SK-N-SH (cell line): ENCODE measurements at regions not wholly inside any gene's neighbourhood (a gene's known extent, or its start where the extent isn't known, plus 50 kb on each side); places are given as distances from the start of the nearest gene placed in this dataset.

Experiments
- CTCF ChIA-PET: fragments of 300-600, 350-600 bp; formaldehyde crosslinking; extraction: SDS; loops from one replicate; lab custom pipeline; 2021; lab: Yijun Ruan, JAX
- POLR2A ChIA-PET: fragments of 350-600 bp; sonication (Branson Sonifier 250); formaldehyde crosslinking; extraction: SDS; loops from one replicate; lab custom pipeline; 2020; ENCODE audit warnings: antibody characterized with exemption, inconsistent platforms; lab: Yijun Ruan, JAX
- DNase-seq: peaks from one replicate; pipeline ENCODE4 v3.0.0; 2012
- H2AFZ ChIP-seq: fragments of 200-600 bp; sonication (generic); 2 replicates; pipeline ENCODE4 v1.8.1; 2016; ENCODE audit warnings: antibody characterized with exemption, mild to moderate bottlenecking, low read depth
- H3F3A ChIP-seq: fragments of 200-600 bp; sonication (generic); replicated peaks from 2 replicates; pipeline ENCODE3; 2016; ENCODE audit warnings: antibody characterized with exemption, mild to moderate bottlenecking; ENCODE audit not compliant: insufficient read depth
- H3K27ac ChIP-seq, 2 experiments: fragments of 200-500 bp in 1 of 2; fragments of 200-600 bp in 1 of 2; sonication (Bioruptor generic) in 1 of 2; sonication (generic), shearing (Covaris generic) in 1 of 2; 2 replicates each; pipeline versions ENCODE4 v1.5.1 to v1.6.1; 2014 to 2016; ENCODE audit warnings: low read depth in 2 of 2, inconsistent platforms in 1 of 2, low read length in 1 of 2, mild to moderate bottlenecking in 1 of 2, mixed read lengths in 1 of 2
- H3K27me3 ChIP-seq: fragments of 200-600 bp; sonication (generic), shearing (Covaris generic); 2 replicates; pipeline ENCODE4 v1.6.1; 2016; ENCODE audit warnings: mixed run types; ENCODE audit not compliant: insufficient read depth
- H3K36me3 ChIP-seq, 2 experiments: fragments of 200-500 bp in 1 of 2; fragments of 200-600 bp in 1 of 2; sonication (Bioruptor generic) in 1 of 2; sonication (generic) in 1 of 2; replicated peaks in 1 of 2; 2 replicates each; pipeline versions ENCODE3 to v1.5.1; 2014 to 2016; ENCODE audit warnings: low read length in 1 of 2, mild to moderate bottlenecking in 1 of 2; ENCODE audit not compliant: insufficient read depth in 2 of 2, control insufficient read depth in 1 of 2
- H3K4me1 ChIP-seq, 2 experiments: fragments of 200-500 bp in 1 of 2; fragments of 200-600 bp in 1 of 2; sonication (Bioruptor generic) in 1 of 2; sonication (generic), shearing (Covaris generic) in 1 of 2; 2 replicates each; pipeline versions ENCODE4 v1.5.1 to v1.6.1; 2014 to 2016; ENCODE audit warnings: low read depth in 1 of 2, low read length in 1 of 2, mixed run types in 1 of 2; ENCODE audit not compliant: insufficient read depth in 2 of 2, control insufficient read depth in 1 of 2
- H3K4me2 ChIP-seq: fragments of 200-600 bp; sonication (generic), shearing (Covaris generic); 2 replicates; pipeline ENCODE4 v1.6.1; 2017; ENCODE audit warnings: mixed run types
- H3K4me3 ChIP-seq, 2 experiments: fragments of 200-500 bp in 1 of 2; fragments of 200-600 bp in 1 of 2; sonication (Bioruptor generic) in 1 of 2; sonication (generic), shearing (Covaris generic) in 1 of 2; 2 replicates each; pipeline versions ENCODE4 v1.5.1 to v1.8.1; 2014 to 2016; ENCODE audit warnings: low read depth in 2 of 2, inconsistent platforms in 1 of 2, low read length in 1 of 2, mild to moderate bottlenecking in 1 of 2, mixed read lengths in 1 of 2, moderate library complexity in 1 of 2
- H3K79me2 ChIP-seq: fragments of 200-600 bp; sonication (generic); 2 replicates; pipeline ENCODE4 v1.8.1; 2017; ENCODE audit warnings: mild to moderate bottlenecking; ENCODE audit not compliant: insufficient read depth
- H3K9ac ChIP-seq: fragments of 200-600 bp; sonication (generic); 2 replicates; pipeline ENCODE4 v1.6.1; 2017; ENCODE audit warnings: mixed run types
- H3K9me2 ChIP-seq: fragments of 200-600 bp; sonication (generic); 2 replicates; pipeline ENCODE4 v1.6.1; 2017; ENCODE audit warnings: mixed run types
- H3K9me3 ChIP-seq: fragments of 200-600 bp; sonication (generic); 2 replicates; pipeline ENCODE4 v1.6.1; 2017; ENCODE audit warnings: mixed run types, mild to moderate bottlenecking, moderate library complexity
- H4K20me1 ChIP-seq: fragments of 200-600 bp; sonication (generic); 2 replicates; pipeline ENCODE4 v1.6.1; 2017; ENCODE audit warnings: mild to moderate bottlenecking, mixed run types; ENCODE audit not compliant: insufficient read depth
- CHD2 ChIP-seq: fragments of 150-350 bp; IDR thresholded peaks from 2 replicates; pipeline ENCODE4 v1.6.1; 2018; ENCODE audit warnings: low read length; ENCODE audit not compliant: partially characterized antibody
- FOXJ3 ChIP-seq: sonication (generic); formaldehyde crosslinking; IDR thresholded peaks from 2 replicates; pipeline ENCODE4 v1.5.1; 2020; ENCODE audit warnings: mild to moderate bottlenecking, missing genetic modification reagents
- GATA2 ChIP-seq: sonication (generic); formaldehyde crosslinking; IDR thresholded peaks from 2 replicates; pipeline ENCODE4 v1.5.0; 2020; ENCODE audit warnings: mild to moderate bottlenecking, missing genetic modification reagents
- JUND ChIP-seq: IDR thresholded peaks from 2 replicates; pipeline ENCODE4 v1.4.0; 2012
- MEF2A ChIP-seq: IDR thresholded peaks from 2 replicates; pipeline ENCODE4 v1.4.0; 2012; ENCODE audit warnings: low read depth, borderline replicate concordance
- NFIC ChIP-seq: IDR thresholded peaks from 2 replicates; pipeline ENCODE4 v1.4.0; 2012; ENCODE audit warnings: borderline replicate concordance
- NRF1 ChIP-seq: IDR thresholded peaks from 2 replicates; pipeline ENCODE4 v1.6.1; 2012; ENCODE audit warnings: low read depth, mild to moderate bottlenecking, low read length
- POLR2AphosphoS5 ChIP-seq: IDR thresholded peaks from 2 replicates; pipeline ENCODE4 v1.6.1; 2012; ENCODE audit warnings: low read depth, low read length
- RAD21 ChIP-seq: IDR thresholded peaks from 2 replicates; pipeline ENCODE4 v1.6.1; 2012; ENCODE audit warnings: mild to moderate bottlenecking, low read length
- RCOR1 ChIP-seq: fragments of 150-350 bp; IDR thresholded peaks from 2 replicates; pipeline ENCODE4 v1.6.1; 2017; ENCODE audit warnings: antibody characterized with exemption, low read length
- RXRA ChIP-seq: IDR thresholded peaks from 2 replicates; pipeline ENCODE4 v1.4.0; 2012; ENCODE audit warnings: low read depth, mild to moderate bottlenecking, borderline replicate concordance
- SIN3A ChIP-seq: IDR thresholded peaks from 2 replicates; pipeline ENCODE4 v1.6.1; 2012; ENCODE audit warnings: low read depth, mild to moderate bottlenecking, low read length, moderate library complexity, borderline replicate concordance
- SMC3 ChIP-seq: IDR thresholded peaks from 2 replicates; pipeline ENCODE4 v1.6.1; 2012; ENCODE audit warnings: low read depth, low read length, improper control_type of control experiment
- WGBS: methylation state at CpG from one replicate; pipeline ENCODE4 v1.1.6; 2017; ENCODE audit warnings: low lambda C conversion rate; 5-methylcytosine and 5-hydroxymethylcytosine counted together
- TF ChIP-seq, protein P1 (sequence below): IDR thresholded peaks from 2 replicates; pipeline ENCODE4 v1.4.0; 2012; ENCODE audit warnings: low read depth
- TF ChIP-seq, protein P2 (sequence below): fragments of 150-350 bp; IDR thresholded peaks from 2 replicates; pipeline ENCODE4 v1.6.1; 2017; ENCODE audit warnings: antibody characterized with exemption, low read length, low read depth, borderline replicate concordance
- TF ChIP-seq, protein P3 (sequence below): IDR thresholded peaks from 2 replicates; pipeline ENCODE4 v1.4.0; 2012; ENCODE audit warnings: low read depth, borderline replicate concordance

DNA sequence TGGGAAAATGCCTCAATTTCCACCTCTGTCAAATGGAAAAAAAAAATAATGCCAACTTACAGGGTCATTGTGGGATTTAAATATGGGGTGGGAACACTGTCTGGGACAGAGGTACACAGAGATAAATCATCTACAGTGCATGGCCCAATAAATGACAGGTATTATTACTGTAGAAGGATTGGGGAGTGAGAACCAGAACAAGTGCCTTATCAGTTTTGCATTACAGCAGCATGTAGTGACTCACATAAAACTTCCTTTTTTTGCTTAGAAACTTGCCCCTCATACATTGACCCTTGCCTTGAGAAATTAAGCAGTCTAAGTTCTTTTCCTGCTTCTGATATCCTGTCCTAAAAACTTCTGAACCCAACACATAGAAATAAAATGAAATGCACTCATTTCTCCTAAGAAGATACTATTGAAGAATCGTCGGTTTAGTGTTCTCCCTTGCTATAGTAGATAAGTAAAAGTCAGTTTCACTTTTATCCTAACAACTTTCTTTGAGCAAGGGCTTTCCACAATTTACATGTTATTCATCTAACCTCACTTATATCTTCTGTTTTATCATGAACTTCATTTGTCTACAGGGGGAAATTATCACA lies 121.0 kb upstream of the HAAO start:
- no peak overlapping the region for H3K4me3 ChIP-seq
- H3K4me2 ChIP-seq, result no peak overlapping the region
- H3K9ac ChIP-seq, result no peak overlapping the region
- H3K27ac ChIP-seq, result no peak overlapping the region
- H3K9me3 ChIP-seq, result no peaks in the 10 kb centered on the region
- no peaks in the 10 kb centered on the region for H3K9me2 ChIP-seq
- no peaks in the 10 kb centered on the region for H3K4me1 ChIP-seq
- DNase-seq, result no peak
- ChIA-PET CTCF (no interaction called here), POLR2A (no interaction called here)
- WGBS, result 97% methylated on average over 2 of the region's 2 CpGs
- H3K36me3 ChIP-seq, result no peaks in the 10 kb centered on the region
- TF ChIP-seq NRF1, result no peak
- no peak for TF ChIP-seq MEF2A
- TF ChIP-seq RCOR1, result no peak
- no peak for TF ChIP-seq RXRA
- TF ChIP-seq SMC3, result no peak
- TF ChIP-seq GATA2 (CRISPR knock-in tag), result no peak
- TF ChIP-seq POLR2AphosphoS5, result no peak
- TF ChIP-seq, protein P1, sequence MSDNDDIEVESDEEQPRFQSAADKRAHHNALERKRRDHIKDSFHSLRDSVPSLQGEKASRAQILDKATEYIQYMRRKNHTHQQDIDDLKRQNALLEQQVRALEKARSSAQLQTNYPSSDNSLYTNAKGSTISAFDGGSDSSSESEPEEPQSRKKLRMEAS, result no peak
- TF ChIP-seq, protein P2, sequence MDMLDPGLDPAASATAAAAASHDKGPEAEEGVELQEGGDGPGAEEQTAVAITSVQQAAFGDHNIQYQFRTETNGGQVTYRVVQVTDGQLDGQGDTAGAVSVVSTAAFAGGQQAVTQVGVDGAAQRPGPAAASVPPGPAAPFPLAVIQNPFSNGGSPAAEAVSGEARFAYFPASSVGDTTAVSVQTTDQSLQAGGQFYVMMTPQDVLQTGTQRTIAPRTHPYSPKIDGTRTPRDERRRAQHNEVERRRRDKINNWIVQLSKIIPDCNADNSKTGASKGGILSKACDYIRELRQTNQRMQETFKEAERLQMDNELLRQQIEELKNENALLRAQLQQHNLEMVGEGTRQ, result no peak
- TF ChIP-seq SIN3A, result no peak
- TF ChIP-seq, protein P3, sequence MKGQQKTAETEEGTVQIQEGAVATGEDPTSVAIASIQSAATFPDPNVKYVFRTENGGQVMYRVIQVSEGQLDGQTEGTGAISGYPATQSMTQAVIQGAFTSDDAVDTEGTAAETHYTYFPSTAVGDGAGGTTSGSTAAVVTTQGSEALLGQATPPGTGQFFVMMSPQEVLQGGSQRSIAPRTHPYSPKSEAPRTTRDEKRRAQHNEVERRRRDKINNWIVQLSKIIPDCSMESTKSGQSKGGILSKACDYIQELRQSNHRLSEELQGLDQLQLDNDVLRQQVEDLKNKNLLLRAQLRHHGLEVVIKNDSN, result no peak
- no peak for TF ChIP-seq FOXJ3
- no peak for TF ChIP-seq NFIC
- TF ChIP-seq RAD21, result no peak
- no peaks in the 10 kb centered on the region for H4K20me1 ChIP-seq
- no peaks in the 10 kb centered on the region for H3F3A ChIP-seq
- H3K79me2 ChIP-seq, result no peaks in the 10 kb centered on the region
- H3K27me3 ChIP-seq, result no peaks in the 10 kb centered on the region
- no peak overlapping the region for H2AFZ ChIP-seq

DNA sequence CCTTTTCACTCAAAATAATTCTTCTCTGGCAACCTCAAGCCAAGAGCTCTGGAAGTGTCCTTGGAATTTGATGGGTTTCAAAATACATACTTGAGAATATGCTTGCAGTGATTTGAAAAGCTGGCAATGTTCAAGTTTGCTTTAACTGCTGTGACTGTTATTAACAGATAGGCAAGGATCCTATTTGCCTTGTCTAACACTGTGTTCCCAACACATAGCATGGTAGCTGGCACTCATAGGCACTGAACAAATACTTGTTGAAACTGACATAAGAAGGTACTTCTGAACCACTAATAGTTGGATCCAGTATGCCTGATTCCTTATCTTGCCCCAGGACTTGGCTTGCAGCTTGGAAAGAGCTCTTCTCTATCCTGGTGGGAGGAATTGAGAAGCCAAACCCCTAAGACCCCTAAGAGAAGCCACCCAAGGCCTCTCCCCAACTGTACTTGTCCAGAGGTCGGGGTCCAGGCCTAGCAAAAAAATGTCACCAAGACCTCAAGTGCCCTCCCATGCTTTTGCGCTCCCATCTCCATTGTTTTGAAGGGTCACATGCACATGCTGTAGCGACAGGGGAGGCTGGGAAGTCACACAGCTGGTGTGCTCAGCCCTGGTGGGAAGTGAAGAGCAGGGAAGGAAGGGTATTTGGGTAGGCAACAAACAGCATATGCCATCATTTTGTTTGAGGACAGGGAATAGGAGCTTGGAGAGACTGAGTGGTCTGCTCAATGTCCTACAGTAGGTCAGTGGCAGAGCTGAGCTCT lies 118.4 kb upstream of the HAAO start:
- Histone ChIP-seq H3K36me3 (no peaks in the 10 kb centered on the region), H3K4me3 (no peak overlapping the region), H3K27ac (no peak overlapping the region), H3K9me2 (no peaks in the 10 kb centered on the region), H3K9ac (no peak overlapping the region), H3K4me1 (peaks cover 10 to 20% of the 10 kb centered on the region in 2 experiments), H3F3A (no peaks in the 10 kb centered on the region), H3K9me3 (no peaks in the 10 kb centered on the region), H4K20me1 (no peaks in the 10 kb centered on the region), H3K4me2 (no peak overlapping the region), H3K27me3 (no peaks in the 10 kb centered on the region), H2AFZ (no peak overlapping the region), H3K79me2 (no peaks in the 10 kb centered on the region)
- WGBS, result 62% methylated on average over 3 of the region's 3 CpGs
- ChIA-PET POLR2A (interaction anchor here (0.6 kb wide), 1 partner anchor 857 kb away, joined by 3 read pairs; no protein-coding TSS in a partner anchor), CTCF (interaction anchor here (0.6 to 4.7 kb wide), 8 partner anchors 13 to 204 kb away, joined by 3 to 25 read pairs (median 6); no protein-coding TSS in a partner anchor)
- no peak for DNase-seq
- no peak for TF ChIP-seq CHD2
- TF ChIP-seq JUND, result no peak
